ENCODE measurements at regions not wholly inside any gene's neighbourhood (a gene's known extent, or its start where the extent isn't known, plus 50 kb on each side); places are given as distances from the start of the nearest gene placed in this dataset.

GRCh38 chr14:51451561-51451960 is 200.1 kb upstream of the FRMD6 start:
- TF ChIP-seq CTCF (IDR thresholded peaks at IDR 0.05) (no peak), POLR2A (IDR thresholded peaks at IDR 0.05) (no peak)

Data from adrenal gland (tissue), 5 donors.